ENCODE measurements at regions not wholly inside any gene's neighbourhood (a gene's known extent, or its start where the extent isn't known, plus 50 kb on each side); places are given as distances from the start of the nearest gene placed in this dataset.

- H3K9me3 ChIP-seq (ENCODE audit: low read depth) = no peaks in the 10 kb centered on the region
- no peak overlapping the region for H3K4me3 ChIP-seq
- no peaks in the 10 kb centered on the region for H3K27me3 ChIP-seq
- 96% methylated on average over 1 of the region's 1 CpG for WGBS (ENCODE audit: low lambda C conversion rate, missing lambda C conversion rate)
- H2AFZ ChIP-seq = no peak overlapping the region
- no peaks in the 10 kb centered on the region for H3K36me3 ChIP-seq (replicated peaks; ENCODE audit: insufficient read depth, low read depth)
- peaks cover 11% of the 10 kb centered on the region for H3K4me1 ChIP-seq (ENCODE audit: insufficient read depth)
- no peaks in the 10 kb centered on the region for H4K20me1 ChIP-seq (ENCODE audit: insufficient read depth, poor library complexity, severe bottlenecking)
- DNase-seq (ENCODE audit: low spot score) = no peak
- H3K9me2 ChIP-seq (replicated peaks; ENCODE audit: insufficient read depth) = no peaks in the 10 kb centered on the region
- no peak overlapping the region for H3K27ac ChIP-seq
- TF ChIP-seq CTCF (IDR thresholded peaks at IDR 0.05; ENCODE audit: poor library complexity) (no peak), EZH2 (IDR thresholded peaks at IDR 0.05; ENCODE audit: borderline replicate concordance) (no peak)
- H3K79me2 ChIP-seq = no peaks in the 10 kb centered on the region
- no peak overlapping the region for H3K4me2 ChIP-seq
These were observed 751.7 kb downstream of the TLE1 start for GRCh38 chr9:80937645-80938044.

DNA sequence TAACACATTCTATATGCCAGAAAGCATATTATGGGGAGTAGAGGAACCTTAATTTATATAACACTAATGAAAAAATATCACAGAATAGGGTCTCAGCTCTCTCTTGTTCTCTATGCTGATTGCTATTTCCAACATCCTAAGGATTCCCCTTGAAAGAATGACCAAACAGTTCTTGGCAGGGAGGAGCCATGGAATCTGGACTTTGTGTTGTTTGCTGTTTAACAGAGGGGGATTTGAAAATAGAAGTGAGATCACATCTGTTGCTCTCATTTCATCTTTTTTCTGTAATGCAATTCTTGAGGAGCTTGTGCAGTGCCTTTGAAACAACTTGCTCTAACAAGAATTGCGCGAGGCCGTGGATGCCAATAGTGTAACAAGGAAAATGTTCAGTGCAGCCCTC lies 755.3 kb downstream of the TLE1 start:
- no peaks in the 10 kb centered on the region for H3K27me3 ChIP-seq
- no peaks in the 10 kb centered on the region for H3K9me3 ChIP-seq (ENCODE audit: low read depth)
- no peaks in the 10 kb centered on the region for H4K20me1 ChIP-seq (ENCODE audit: insufficient read depth, poor library complexity, severe bottlenecking)
- H3K79me2 ChIP-seq = no peaks in the 10 kb centered on the region
- no peak overlapping the region for H3K4me2 ChIP-seq
- H3K27ac ChIP-seq = no peak overlapping the region
- no peaks in the 10 kb centered on the region for H3K36me3 ChIP-seq (replicated peaks; ENCODE audit: insufficient read depth, low read depth)
- TF ChIP-seq EZH2phosphoT487 (IDR thresholded peaks at IDR 0.05; ENCODE audit: low read depth, severe bottlenecking, unreplicated experiment) (no peak), CTCF (IDR thresholded peaks at IDR 0.05; ENCODE audit: poor library complexity) (no peak), EZH2 (IDR thresholded peaks at IDR 0.05; ENCODE audit: borderline replicate concordance) (no peak)
- 76% methylated on average over 3 of the region's 3 CpGs for WGBS (ENCODE audit: low lambda C conversion rate, missing lambda C conversion rate)
- no peak overlapping the region for H2AFZ ChIP-seq
- H3K4me3 ChIP-seq = no peak overlapping the region
- H3K9me2 ChIP-seq (replicated peaks; ENCODE audit: insufficient read depth) = no peaks in the 10 kb centered on the region
- peaks cover 19% of the 10 kb centered on the region for H3K4me1 ChIP-seq (ENCODE audit: insufficient read depth)
- peak; percentile 23 for DNase-seq (ENCODE audit: low spot score)

DNA sequence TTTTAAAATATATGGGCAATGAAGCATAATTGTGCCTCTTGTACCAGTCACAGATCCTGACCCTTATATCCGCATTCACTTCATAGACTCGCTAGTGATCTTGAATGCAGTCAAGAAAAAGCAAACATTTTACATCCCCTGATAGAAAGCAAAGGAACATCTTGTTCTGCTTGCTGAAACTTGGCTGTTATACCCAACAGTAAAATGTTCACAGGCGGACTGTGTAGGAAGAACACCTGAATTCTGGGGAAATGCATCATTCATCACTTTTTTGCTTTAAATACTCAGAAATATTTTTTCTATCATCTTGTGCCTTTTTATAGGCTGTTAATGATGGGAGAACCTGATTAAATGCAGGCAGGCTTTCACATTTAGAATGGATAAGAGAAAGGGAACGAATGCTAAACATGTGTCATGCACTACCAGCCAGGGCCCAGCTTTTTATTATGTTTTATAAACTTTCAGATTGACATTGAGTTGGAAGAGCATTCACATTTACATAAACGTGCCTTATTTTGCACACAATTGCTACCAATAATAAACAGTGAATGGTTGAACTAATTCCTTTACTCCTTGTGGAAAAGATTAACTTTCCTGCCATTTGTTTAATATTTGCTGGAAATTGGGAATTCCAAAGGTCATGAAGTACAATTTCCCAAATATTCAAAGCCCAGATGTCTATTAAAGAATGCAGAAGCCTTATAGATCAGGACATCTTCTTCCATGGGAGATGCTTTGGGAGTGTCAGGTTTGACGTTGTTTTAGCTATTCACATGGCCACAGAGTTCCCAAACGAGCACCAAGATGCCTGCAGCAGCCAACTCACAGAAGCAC lies 756.2 kb downstream of the TLE1 start:
- H3K27ac ChIP-seq = no peak overlapping the region
- H3K9me3 ChIP-seq (ENCODE audit: low read depth) = no peaks in the 10 kb centered on the region
- H3K9me2 ChIP-seq (replicated peaks; ENCODE audit: insufficient read depth) = no peaks in the 10 kb centered on the region
- H3K79me2 ChIP-seq = no peaks in the 10 kb centered on the region
- H4K20me1 ChIP-seq (ENCODE audit: insufficient read depth, poor library complexity, severe bottlenecking) = no peaks in the 10 kb centered on the region
- no peak overlapping the region for H2AFZ ChIP-seq
- no peak for DNase-seq (ENCODE audit: low spot score)
- no peaks in the 10 kb centered on the region for H3K27me3 ChIP-seq
- no peak overlapping the region for H3K4me2 ChIP-seq
- peaks cover 19% of the 10 kb centered on the region for H3K4me1 ChIP-seq (ENCODE audit: insufficient read depth)
- WGBS (ENCODE audit: low lambda C conversion rate, missing lambda C conversion rate) = 72% methylated on average over 7 of the region's 7 CpGs
- H3K4me3 ChIP-seq = no peak overlapping the region
- TF ChIP-seq EZH2 (IDR thresholded peaks at IDR 0.05; ENCODE audit: borderline replicate concordance) (no peak), CTCF (IDR thresholded peaks at IDR 0.05; ENCODE audit: poor library complexity) (no peak), EZH2phosphoT487 (IDR thresholded peaks at IDR 0.05; ENCODE audit: low read depth, severe bottlenecking, unreplicated experiment) (no peak)
- H3K36me3 ChIP-seq (replicated peaks; ENCODE audit: insufficient read depth, low read depth) = no peaks in the 10 kb centered on the region

All from hepatocyte (in vitro differentiated cells).